H1 (cell line): ENCODE measurements at regions not wholly inside any gene's neighbourhood (a gene's known extent, or its start where the extent isn't known, plus 50 kb on each side); places are given as distances from the start of the nearest gene placed in this dataset.
"Not testable (repeated sequence)": the region's sequence is repeated elsewhere in the genome, so short reads cannot be mapped to it uniquely, and the experiment has no call there.

ENCODE experiments used
- CTCF ChIA-PET: fragments of 300-600 bp; sonication (Branson Sonifier 250); formaldehyde crosslinking; loops from one replicate; lab custom pipeline; 2021; ENCODE audit not compliant: partially characterized antibody; lab: Charles Lee
- POLR2A ChIA-PET: fragments of 300-600 bp; sonication (Branson Sonifier 250); formaldehyde crosslinking; loops from one replicate; lab custom pipeline; 2021; ENCODE audit warnings: inconsistent platforms; ENCODE audit not compliant: partially characterized antibody; lab: Charles Lee
- DNase-seq, 2 experiments: peaks; one replicate each; pipeline versions ENCODE4 v3.0.0 to v3.0.0-alpha.2; 2010 to 2022; ENCODE audit warnings: low spot score in 2 of 2, low read depth in 1 of 2, mixed read lengths in 1 of 2
- FAIRE-seq: peaks from 2 replicates; lab custom pipeline; 2011; peaks lifted over from hg19 to GRCh38; lab: Jason Lieb, UNC
- H2AFZ ChIP-seq: 2 replicates; pipeline ENCODE4 v1.8.1; 2012; ENCODE audit warnings: low read length, inconsistent platforms
- H2AK5ac ChIP-seq: 2 replicates; pipeline ENCODE4 v1.6.1; 2013; ENCODE audit warnings: low read depth, low read length
- H2BK120ac ChIP-seq: replicated peaks from 2 replicates; pipeline ENCODE3; 2013; ENCODE audit warnings: low read depth, low read length, inconsistent platforms
- H2BK12ac ChIP-seq: 2 replicates; pipeline ENCODE4 v1.6.1; 2013; ENCODE audit warnings: low read depth, low read length
- H2BK15ac ChIP-seq: 2 replicates; pipeline ENCODE4 v1.6.1; 2013; ENCODE audit warnings: low read length
- H2BK20ac ChIP-seq: 2 replicates; pipeline ENCODE4 v1.6.1; 2013; ENCODE audit warnings: low read length
- H2BK5ac ChIP-seq: 2 replicates; pipeline ENCODE4 v1.6.1; 2013; ENCODE audit warnings: low read depth, low read length
- H3K14ac ChIP-seq: 2 replicates; pipeline ENCODE4 v1.6.1; 2013; ENCODE audit warnings: inconsistent platforms; ENCODE audit not compliant: insufficient read length
- H3K18ac ChIP-seq: 2 replicates; pipeline ENCODE4 v1.6.1; 2013; ENCODE audit warnings: low read length; ENCODE audit errors: extremely low read depth
- H3K23ac ChIP-seq: 2 replicates; pipeline ENCODE4 v1.6.1; 2013; ENCODE audit warnings: inconsistent platforms; ENCODE audit not compliant: insufficient read length
- H3K23me2 ChIP-seq: 2 replicates; pipeline ENCODE4 v1.6.1; 2013; ENCODE audit warnings: low read depth, low read length
- H3K27ac ChIP-seq: 2 replicates; pipeline ENCODE4 v1.6.1; 2011; ENCODE audit warnings: low read depth, low read length, inconsistent platforms
- H3K27me3 ChIP-seq, 4 experiments: replicated peaks in 1 of 4; 1 replicate in 1 of 4; 2 replicates in 3 of 4; pipeline versions ENCODE4 v1.6.1 to v1.8.1; 2011 to 2013; ENCODE audit warnings: low read length in 3 of 4, mild to moderate bottlenecking in 3 of 4, inconsistent platforms in 2 of 4, mixed read lengths in 2 of 4, moderate library complexity in 1 of 4; ENCODE audit not compliant: control insufficient read depth in 3 of 4, insufficient read depth in 3 of 4; ENCODE audit errors: extremely low read depth in 1 of 4
- H3K36me3 ChIP-seq, 4 experiments: 2 replicates each; pipeline versions ENCODE4 v1.6.1 to v1.8.1; 2011 to 2013; ENCODE audit warnings: mild to moderate bottlenecking in 4 of 4, low read length in 3 of 4, moderate library complexity in 2 of 4, control low read depth in 1 of 4, inconsistent platforms in 1 of 4; ENCODE audit not compliant: insufficient read depth in 4 of 4, control insufficient read depth in 2 of 4
- H3K4ac ChIP-seq: replicated peaks from 2 replicates; pipeline ENCODE3; 2013; ENCODE audit warnings: low read length, low read depth, mixed read lengths, inconsistent platforms; ENCODE audit not compliant: insufficient read length
- H3K4me1 ChIP-seq, 4 experiments: replicated peaks in 1 of 4; 1 replicate in 1 of 4; 2 replicates in 3 of 4; pipeline versions ENCODE4 v1.6.1 to v1.8.1; 2011 to 2013; ENCODE audit warnings: low read length in 3 of 4, inconsistent platforms in 2 of 4, mixed read lengths in 1 of 4; ENCODE audit not compliant: insufficient read depth in 4 of 4, control insufficient read depth in 3 of 4
- H3K4me2 ChIP-seq, 2 experiments: 2 replicates each; pipeline versions ENCODE4 v1.6.1 to v1.8.1; 2011 to 2013; ENCODE audit warnings: low read depth in 2 of 2, low read length in 2 of 2, control low read depth in 1 of 2, inconsistent platforms in 1 of 2, mild to moderate bottlenecking in 1 of 2; ENCODE audit not compliant: insufficient read depth in 1 of 2
- H3K4me3 ChIP-seq, 4 experiments: fragments of 200-600, 300-600 bp in 1 of 4; sonication (generic), shearing (Covaris generic), sonication (Bioruptor Twin) in 1 of 4; 2 replicates each; pipeline versions ENCODE4 v1.5.1 to v1.8.1; 2011 to 2016; ENCODE audit warnings: low read length in 4 of 4, low read depth in 3 of 4, control low read depth in 2 of 4, inconsistent platforms in 2 of 4, mild to moderate bottlenecking in 2 of 4, mixed read lengths in 1 of 4, moderate library complexity in 1 of 4; ENCODE audit not compliant: insufficient read depth in 2 of 4; ENCODE audit errors: extremely low read depth in 1 of 4
- H3K56ac ChIP-seq: replicated peaks from 2 replicates; pipeline ENCODE3; 2013; ENCODE audit warnings: low read depth, mild to moderate bottlenecking, mixed read lengths, low read length, inconsistent platforms; ENCODE audit not compliant: insufficient read length
- H3K79me1 ChIP-seq: 2 replicates; pipeline ENCODE4 v1.6.1; 2013; ENCODE audit warnings: low read depth, low read length, control low read depth
- H3K79me2 ChIP-seq, 2 experiments: 2 replicates each; pipeline versions ENCODE4 v1.6.1 to v1.8.1; 2012 to 2013; ENCODE audit warnings: low read length in 2 of 2, mild to moderate bottlenecking in 2 of 2, inconsistent platforms in 1 of 2; ENCODE audit not compliant: insufficient read depth in 2 of 2, control insufficient read depth in 1 of 2
- H3K9ac ChIP-seq, 4 experiments: replicated peaks in 1 of 4; 1 replicate in 1 of 4; 2 replicates in 3 of 4; pipeline versions ENCODE4 v1.6.1 to v1.8.1; 2011 to 2013; ENCODE audit warnings: low read depth in 3 of 4, low read length in 3 of 4, control low read depth in 2 of 4, mild to moderate bottlenecking in 2 of 4, moderate library complexity in 2 of 4, inconsistent platforms in 1 of 4; ENCODE audit errors: extremely low read depth in 1 of 4
- H3K9me3 ChIP-seq, 2 experiments: 2 replicates each; pipeline versions ENCODE4 v1.6.1 to v1.8.1; 2012 to 2013; ENCODE audit warnings: mild to moderate bottlenecking in 2 of 2, moderate library complexity in 2 of 2, control low read depth in 1 of 2, inconsistent platforms in 1 of 2, low read depth in 1 of 2, low read length in 1 of 2, mixed read lengths in 1 of 2; ENCODE audit not compliant: insufficient read depth in 2 of 2
- H4K20me1 ChIP-seq, 2 experiments: replicated peaks in 1 of 2; 2 replicates each; pipeline versions ENCODE3 to v1.8.1; 2011 to 2013; ENCODE audit warnings: inconsistent platforms in 2 of 2, low read length in 2 of 2, mild to moderate bottlenecking in 1 of 2; ENCODE audit not compliant: insufficient read depth in 2 of 2, control insufficient read depth in 1 of 2
- H4K5ac ChIP-seq: 2 replicates; pipeline ENCODE4 v1.6.1; 2013; ENCODE audit warnings: low read length, low read depth, mixed read lengths, inconsistent platforms; ENCODE audit not compliant: insufficient read length
- H4K8ac ChIP-seq: 2 replicates; pipeline ENCODE4 v1.8.0; 2013; ENCODE audit warnings: mild to moderate bottlenecking, moderate library complexity, low read length, inconsistent platforms; ENCODE audit not compliant: insufficient read depth; ENCODE audit errors: extremely low read depth
- H4K91ac ChIP-seq: replicated peaks from 2 replicates; pipeline ENCODE3; 2013; ENCODE audit warnings: low read length, mixed read lengths, inconsistent platforms; ENCODE audit not compliant: insufficient read length
- WGBS, 2 experiments: shearing (Covaris generic) in 1 of 2; methylation state at CpG; one replicate each; pipeline versions ENCODE4 v1.1.6 to v1.1.7; 2013 to 2015; ENCODE audit warnings: low lambda C conversion rate in 2 of 2, mixed read lengths in 2 of 2, inconsistent platforms in 1 of 2, low coverage in 1 of 2, missing lambda C conversion rate in 1 of 2; ENCODE audit not compliant: insufficient replicate concordance in 2 of 2, insufficient coverage in 1 of 2, insufficient read length in 1 of 2; ENCODE audit errors: extremely low coverage in 1 of 2, missing lambda C conversion rate in 1 of 2; 5-methylcytosine and 5-hydroxymethylcytosine counted together

DNA sequence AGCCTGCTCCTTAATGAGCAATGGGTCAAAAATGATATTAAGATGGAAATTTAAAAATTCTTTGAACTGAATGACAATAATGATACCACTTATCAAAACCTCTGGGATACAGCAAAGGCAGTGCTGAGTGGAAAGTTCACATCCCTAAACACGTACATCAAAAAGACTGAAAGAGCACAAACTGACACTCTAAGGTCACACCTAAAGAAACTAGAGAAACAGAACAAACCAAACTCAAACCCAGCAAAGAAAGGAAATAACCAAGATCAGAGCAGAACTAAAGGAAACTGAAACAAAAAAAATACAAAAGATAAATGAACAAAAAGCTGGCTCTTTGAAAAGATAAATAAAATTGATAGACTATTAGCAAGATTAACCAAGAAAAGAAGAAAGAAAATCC lies 155.3 kb downstream of the LTN1 start:
- H3K4me2 ChIP-seq, H3K23me2 ChIP-seq, H3K79me2 ChIP-seq, H4K20me1 ChIP-seq, H3K27me3 ChIP-seq, CTCF ChIA-PET, H3K4me1 ChIP-seq, H3K4me3 ChIP-seq, H4K5ac ChIP-seq, H3K36me3 ChIP-seq, H2BK120ac ChIP-seq, FAIRE-seq, H2BK5ac ChIP-seq, H2BK12ac ChIP-seq, POLR2A ChIA-PET, DNase-seq, H3K18ac ChIP-seq, H4K8ac ChIP-seq, H3K9ac ChIP-seq, H3K23ac ChIP-seq, H2AFZ ChIP-seq, H3K79me1 ChIP-seq, H4K91ac ChIP-seq, H3K9me3 ChIP-seq, H3K14ac ChIP-seq, H2BK20ac ChIP-seq, H2AK5ac ChIP-seq, H3K27ac ChIP-seq, H3K56ac ChIP-seq, H2BK15ac ChIP-seq, H3K4ac ChIP-seq: not testable (repeated sequence)
- 78% methylated on average over 1 of the region's 1 CpG; no CpG with 5 or more reads in 1 of the 2 experiments for whole genome bisulfite sequencing, 2 experiments

DNA sequence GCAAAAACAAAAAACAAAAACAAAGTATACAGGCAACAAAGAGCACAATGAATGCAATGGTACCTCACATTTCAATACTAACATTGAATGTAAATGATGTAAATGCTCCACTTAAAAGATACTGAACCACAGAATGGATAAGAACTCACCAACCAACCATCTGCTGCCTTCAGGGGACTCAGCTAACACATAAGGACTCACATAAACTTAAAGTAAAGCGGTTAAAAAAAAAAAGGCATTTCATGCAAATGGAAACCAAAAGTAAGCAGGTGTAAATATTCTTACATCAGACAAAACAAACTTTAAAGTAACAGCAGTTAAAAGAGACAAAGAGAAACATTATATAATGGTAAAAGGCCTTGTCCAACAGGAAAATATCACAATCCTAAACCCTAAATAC lies 156.1 kb downstream of the LTN1 start:
- H3K9me3 ChIP-seq, H3K23me2 ChIP-seq, H4K91ac ChIP-seq, H3K14ac ChIP-seq, H4K5ac ChIP-seq, H3K9ac ChIP-seq, H3K4ac ChIP-seq, H2BK120ac ChIP-seq, H3K27ac ChIP-seq, H2AFZ ChIP-seq, H3K79me2 ChIP-seq, FAIRE-seq, H4K8ac ChIP-seq, H3K56ac ChIP-seq, H3K79me1 ChIP-seq, DNase-seq, H2BK20ac ChIP-seq, H3K18ac ChIP-seq, CTCF ChIA-PET, POLR2A ChIA-PET, H3K4me1 ChIP-seq, H3K4me3 ChIP-seq, H2BK15ac ChIP-seq, H2BK12ac ChIP-seq, H2AK5ac ChIP-seq, H3K23ac ChIP-seq, H2BK5ac ChIP-seq, H4K20me1 ChIP-seq, H3K4me2 ChIP-seq, H3K27me3 ChIP-seq, H3K36me3 ChIP-seq: not testable (repeated sequence)
- WGBS, 2 experiments = 100% methylated on average over 1 of the region's 1 CpG; no CpG with 5 or more reads in 1 of the 2 experiments
